Stomach (tissue), 8 donors: ENCODE measurements at regions not wholly inside any gene's neighbourhood (a gene's known extent, or its start where the extent isn't known, plus 50 kb on each side); places are given as distances from the start of the nearest gene placed in this dataset.

Experiments
- DNase-seq, 2 donors: peaks; one replicate each; pipeline versions ENCODE4 v3.0.0 to v3.0.0-alpha.2; 2013 to 2019
- H3K27ac ChIP-seq, 5 donors: fragments of 200-600 bp in 4 of 5; sonication (generic) in 4 of 5; one replicate each; pipeline ENCODE4 v1.5.1; 2013 to 2019; ENCODE audit warnings: mild to moderate bottlenecking in 1 of 5, moderate library complexity in 1 of 5
- H3K27me3 ChIP-seq, 3 donors: fragments of 200-600 bp; sonication (generic); one replicate each; pipeline ENCODE4 v1.5.1; 2017 to 2019; ENCODE audit warnings: mixed run types in 1 of 3
- H3K36me3 ChIP-seq, 4 donors: fragments of 200-600 bp; sonication (generic); 1 replicate in 3 of 4; 2 replicates in 1 of 4; pipeline ENCODE4 v1.5.1; 2016 to 2019
- H3K4me1 ChIP-seq, 4 donors: fragments of 200-600 bp; sonication (generic); one replicate each; pipeline ENCODE4 v1.5.1; 2016 to 2019
- H3K4me3 ChIP-seq, 4 donors: fragments of 200-600 bp; sonication (generic) in 3 of 4; one replicate each; pipeline ENCODE4 v1.5.1; 2016 to 2019; ENCODE audit warnings: mild to moderate bottlenecking in 1 of 4
- H3K9me3 ChIP-seq, 4 donors: fragments of 200-600 bp; sonication (generic); one replicate each; pipeline ENCODE4 v1.5.1; 2016 to 2019
- CTCF ChIP-seq, 7 experiments: fragments of 450-650 bp in 4 of 7; fragments of 200-600 bp in 3 of 7; sonication (generic) in 3 of 7; IDR thresholded peaks; one replicate each; pipeline ENCODE4 v1.5.1; 2016 to 2019; ENCODE audit warnings: antibody characterized with exemption in 7 of 7, control low read depth in 2 of 7, mild to moderate bottlenecking in 1 of 7
- EP300 ChIP-seq: sonication (generic); formaldehyde crosslinking; IDR thresholded peaks from one replicate; pipeline ENCODE4 v1.6.1; 2017; ENCODE audit warnings: antibody characterized with exemption
- POLR2A ChIP-seq, 4 donors: fragments of 450-650 bp; IDR thresholded peaks; one replicate each; pipeline ENCODE4 v1.6.1; 2016; ENCODE audit warnings: antibody characterized with exemption in 4 of 4, control low read depth in 2 of 4, mild to moderate bottlenecking in 1 of 4, moderate library complexity in 1 of 4
- POLR2AphosphoS5 ChIP-seq, 3 donors: sonication (generic); formaldehyde crosslinking; IDR thresholded peaks; one replicate each; pipeline ENCODE4 v1.6.1; 2016; ENCODE audit warnings: antibody characterized with exemption in 3 of 3
- whole genome bisulfite sequencing, 5 donors: extraction: QIAGEN DNeasy Blood & Tissue Kit in 3 of 5; methylation state at CpG; one replicate each; pipeline versions ENCODE4 v1.1.5 to v1.1.7; 2013 to 2018; 5-methylcytosine and 5-hydroxymethylcytosine counted together
- intact Hi-C: fragments of 100-400 bp; cut with DNase I; formaldehyde crosslinking; loops from one replicate; pipeline ENCODE4 v1.15.1; 2023; ENCODE audit warnings: low total_unique reads
- donor health status: healthy with polysubstance abuse.
- donor health status: Bipolar disorder and iron deficiency.
- donor health status: healthy.

- Histone ChIP-seq H3K27ac (no peak overlapping the region), H3K4me3 (no peak overlapping the region), H3K36me3 (no peaks in the 10 kb centered on the region), H3K9me3 (peaks cover 0 to 7% (median 3%) of the 10 kb centered on the region in 4 donors), H3K4me1 (no peaks in the 10 kb centered on the region), H3K27me3 (no peaks in the 10 kb centered on the region)
- intact Hi-C loops: no loop called here
- TF ChIP-seq EP300 (no peak), POLR2A (IDR thresholded peaks at IDR 0.05) (no peak), POLR2AphosphoS5 (IDR thresholded peaks at IDR 0.05) (no peak), CTCF (IDR thresholded peaks at IDR 0.05) (no peak)
- WGBS, 5 donors: 55 to 71% (median 67%) methylated on average over 4 of the region's 4 CpGs
- DNase-seq: no peak
Measured at GRCh38 chr6:68038815-68039408, 596.2 kb upstream of the ADGRB3 start.

GRCh38 chr6:68032217-68032616 lies 602.9 kb upstream of the ADGRB3 start:
- H3K4me3 ChIP-seq: no peak overlapping the region
- no peaks in the 10 kb centered on the region for H3K27me3 ChIP-seq
- DNase-seq: no peak
- WGBS, 5 donors: 60 to 75% (median 72%) methylated on average over 4 of the region's 4 CpGs
- H3K36me3 ChIP-seq: no peaks in the 10 kb centered on the region
- no peak overlapping the region for H3K27ac ChIP-seq
- TF ChIP-seq POLR2AphosphoS5 (IDR thresholded peaks at IDR 0.05) (no peak), CTCF (IDR thresholded peaks at IDR 0.05) (no peak), EP300 (no peak), POLR2A (IDR thresholded peaks at IDR 0.05) (no peak)
- no peaks in the 10 kb centered on the region for H3K4me1 ChIP-seq
- H3K9me3 ChIP-seq: peaks cover 0 to 11% (median 3%) of the 10 kb centered on the region in 4 donors
- intact Hi-C loops: no loop called here

- no peaks in the 10 kb centered on the region for H3K36me3 ChIP-seq
- no peaks in the 10 kb centered on the region for H3K4me1 ChIP-seq
- H3K9me3 ChIP-seq: peaks cover 0 to 11% (median 3%) of the 10 kb centered on the region in 4 donors
- DNase-seq: no peak
- H3K27me3 ChIP-seq: no peaks in the 10 kb centered on the region
- no peak overlapping the region for H3K4me3 ChIP-seq
- WGBS, 5 donors: 85 to 91% (median 89%) methylated on average over 1 of the region's 1 CpG
- intact Hi-C loops: no loop called here
- no peak for TF ChIP-seq POLR2A (IDR thresholded peaks at IDR 0.05)
- TF ChIP-seq EP300: no peak
- no peak for TF ChIP-seq CTCF (IDR thresholded peaks at IDR 0.05)
- no peak for TF ChIP-seq POLR2AphosphoS5 (IDR thresholded peaks at IDR 0.05)
- no peak overlapping the region for H3K27ac ChIP-seq
Measured at GRCh38 chr6:68031054-68031453, 604.0 kb upstream of the ADGRB3 start.

GRCh38 chr6:68026483-68026882 lies 608.6 kb upstream of the ADGRB3 start:
- H3K9me3 ChIP-seq: peaks cover 0 to 6% (median 0%) of the 10 kb centered on the region in 4 donors
- no peaks in the 10 kb centered on the region for H3K36me3 ChIP-seq
- TF ChIP-seq POLR2A (IDR thresholded peaks at IDR 0.05) (no peak), CTCF (IDR thresholded peaks at IDR 0.05) (no peak)
- no peaks in the 10 kb centered on the region for H3K4me1 ChIP-seq
- no peak overlapping the region for H3K27ac ChIP-seq
- WGBS, 5 donors: 75 to 92% (median 82%) methylated on average over 3 of the region's 3 CpGs
- H3K27me3 ChIP-seq: no peaks in the 10 kb centered on the region
- H3K4me3 ChIP-seq: no peak overlapping the region
- intact Hi-C loops: no loop called here
- no peak for DNase-seq
